Heart right ventricle (tissue), 16 donors: ENCODE measurements at regions not wholly inside any gene's neighbourhood (a gene's known extent, or its start where the extent isn't known, plus 50 kb on each side); places are given as distances from the start of the nearest gene placed in this dataset.

Experiments used
- ATAC-seq, 8 donors: fragments of 200-7000 bp; cut with Tn5 transposase; one replicate each; pipeline ENCODE4 v1.9.1; 2020; ENCODE audit warnings: mild to moderate bottlenecking in 8 of 8, moderate library complexity in 8 of 8, moderate number of reproducible peaks in 1 of 8
- DNase-seq, 2 donors: peaks; one replicate each; pipeline ENCODE4 v3.0.0-alpha.2; 2020
- H3K27ac ChIP-seq, 10 donors: fragments of 200-600 bp; sonication (generic) in 2 of 10; one replicate each; pipeline versions ENCODE4 v1.5.0 to v1.8.0; 2020 to 2022; ENCODE audit warnings: mild to moderate bottlenecking in 3 of 10
- H3K27me3 ChIP-seq, 7 donors: fragments of 200-600 bp; one replicate each; pipeline ENCODE4 v1.8.0; 2021 to 2022; ENCODE audit warnings: mild to moderate bottlenecking in 2 of 7
- H3K36me3 ChIP-seq, 9 donors: fragments of 200-600 bp; sonication (generic) in 1 of 9; one replicate each; pipeline versions ENCODE4 v1.5.0 to v1.8.0; 2020 to 2022; ENCODE audit warnings: mild to moderate bottlenecking in 2 of 9
- H3K4me1 ChIP-seq, 9 donors: fragments of 200-600 bp; sonication (generic) in 1 of 9; one replicate each; pipeline versions ENCODE4 v1.5.0 to v1.8.0; 2020 to 2022; ENCODE audit warnings: mild to moderate bottlenecking in 4 of 9
- H3K4me3 ChIP-seq, 10 donors: fragments of 200-600 bp; sonication (generic) in 2 of 10; one replicate each; pipeline versions ENCODE4 v1.5.0 to v1.8.0; 2020 to 2022; ENCODE audit warnings: mild to moderate bottlenecking in 7 of 10, moderate library complexity in 2 of 10
- H3K9me3 ChIP-seq, 11 donors: fragments of 200-600 bp in 10 of 11; sonication (generic) in 2 of 11; one replicate each; pipeline versions ENCODE4 v1.5.0 to v1.8.0; 2013 to 2022; ENCODE audit warnings: mild to moderate bottlenecking in 2 of 11, control low read depth in 1 of 11, moderate library complexity in 1 of 11
- CTCF ChIP-seq, 9 donors: fragments of 200-600 bp; sonication (generic) in 2 of 9; IDR thresholded peaks; one replicate each; pipeline versions ENCODE4 v1.5.0 to v1.8.0; 2021 to 2022; ENCODE audit warnings: antibody characterized with exemption in 9 of 9, mild to moderate bottlenecking in 5 of 9, moderate library complexity in 1 of 9
- WGBS, 2 donors: extraction: QIAGEN DNeasy Blood & Tissue Kit; methylation state at CpG; one replicate each; pipeline ENCODE4 v1.1.7; 2013; ENCODE audit warnings: inconsistent platforms in 1 of 2; 5-methylcytosine and 5-hydroxymethylcytosine counted together
- intact Hi-C, 10 donors: fragments of 100-400 bp; cut with DNase I; formaldehyde crosslinking; loops; one replicate each; pipeline versions ENCODE4 v1.11.1 to v1.14.2; 2022
- donor health status: Arrhythmogenic right ventricular cardiomyopathy.
- donor health status: ischemic (EF 13 %, LVEDD 7.1; RV severe dilation, severe dysfunction).
- donor health status: healthy with polysubstance abuse.
- donor health status: DM: no; HTN: yes; CAD: no.
- donor health status: DM: no; HTN: no; CAD: no.
- donor health status: ischemic (EF 25% LVEDD 6.9; RV normal size, moderate dysfunction).
- donor health status: ischemic (EF 25% LVEDD 5.7; RV mildly dilated, moderate dysfunction).
- donor health status: healthy.
- donor health status: DM: yes; HTN: yes; CAD: no.
- donor health status: Ischemic cardiomyopathy.
- donor health status: ischemic (EF 35%, LVEDD 5.7; RV mildly dilated, moderate dysfunction).
- donor health status: nonischemic (EF 11% LVEDD 7.7; RV severe dilation, severe dysfunction).
- donor health status: DM: yes; HTN: yes; CAD: no.
- donor health status: PGD.
- donor health status: ischemic (EF 29% LVEDD 5.4; RV normal size, mild dysfunction).
- donor health status: nonischemic (EF 23%, LVEDD 6.1; RV moderate dilation, normal function).

- no peak for ATAC-seq
- no peak overlapping the region for H3K27ac ChIP-seq
- H3K4me3 ChIP-seq, result no peak overlapping the region
- peak in 1 of 9 donors; percentile 3 for TF ChIP-seq CTCF (IDR thresholded peaks at IDR 0.05)
- no peak for DNase-seq
- 91 to 94% methylated on average over 5 of the region's 5 CpGs for WGBS, 2 donors
- H3K4me1 ChIP-seq, result peaks cover 0 to 5% (median 0%) of the 10 kb centered on the region in 9 donors
- H3K27me3 ChIP-seq, result no peaks in the 10 kb centered on the region
- no peaks in the 10 kb centered on the region for H3K36me3 ChIP-seq
- peaks cover 0 to 16% (median 4%) of the 10 kb centered on the region in 11 donors for H3K9me3 ChIP-seq
- intact Hi-C loops, result no loop called here
Observed at GRCh38 chr11:104763930-104764709, 134.1 kb downstream of the CASP12 start.

GRCh38 chr11:104761511-104761910 lies 136.7 kb downstream of the CASP12 start:
- TF ChIP-seq CTCF (IDR thresholded peaks at IDR 0.05), result no peak
- Histone ChIP-seq H3K4me3 (no peak overlapping the region), H3K27ac (no peak overlapping the region), H3K36me3 (no peaks in the 10 kb centered on the region), H3K27me3 (no peaks in the 10 kb centered on the region), H3K9me3 (peaks cover 0 to 21% (median 4%) of the 10 kb centered on the region in 11 donors), H3K4me1 (peaks cover 0 to 5% (median 0%) of the 10 kb centered on the region in 9 donors)
- ATAC-seq, result no peak
- 60 to 68% methylated on average over 2 of the region's 2 CpGs for WGBS, 2 donors
- DNase-seq, result no peak
- intact Hi-C loops, result no loop called here

GRCh38 chr11:104759464-104759863 lies 138.8 kb downstream of the CASP12 start:
- Histone ChIP-seq H3K36me3 (no peaks in the 10 kb centered on the region), H3K27ac (no peak overlapping the region), H3K9me3 (peaks cover 0 to 21% (median 4%) of the 10 kb centered on the region in 11 donors), H3K4me3 (no peak overlapping the region), H3K4me1 (no peaks in the 10 kb centered on the region), H3K27me3 (no peaks in the 10 kb centered on the region)
- DNase-seq (no peak), ATAC-seq (no peak)
- WGBS, 2 donors, result 94 to 98% methylated on average over 1 of the region's 1 CpG
- no peak for TF ChIP-seq CTCF (IDR thresholded peaks at IDR 0.05)
- intact Hi-C loops, result no loop called here

GRCh38 chr11:104738918-104739317 lies 159.3 kb downstream of the CASP12 start:
- intact Hi-C loops, result no loop called here
- no peak for TF ChIP-seq CTCF (IDR thresholded peaks at IDR 0.05)

More at GRCh38 chr11:104738918-104739317, 159.3 kb downstream of the CASP12 start:
- no peak overlapping the region for H3K27ac ChIP-seq
- peaks cover 0 to 10% (median 0%) of the 10 kb centered on the region in 9 donors for H3K4me1 ChIP-seq
- H3K9me3 ChIP-seq, result no peaks in the 10 kb centered on the region
- H3K4me3 ChIP-seq, result no peak overlapping the region
- 80% methylated on average over 3 of the region's 3 CpGs for WGBS, 2 donors
- no peaks in the 10 kb centered on the region for H3K36me3 ChIP-seq
- DNase-seq (no peak), ATAC-seq (no peak)
- no peaks in the 10 kb centered on the region for H3K27me3 ChIP-seq
